Endothelial cell of umbilical vein (primary cell): ENCODE measurements at regions not wholly inside any gene's neighbourhood (a gene's known extent, or its start where the extent isn't known, plus 50 kb on each side); places are given as distances from the start of the nearest gene placed in this dataset.

Source experiments
- BruUV-seq: library from RNA; stranded (reverse); fragments of 400-500 nt; replicated peaks from 2 replicates; lab custom pipeline; 2021; lab: Mats Ljungman, UMichigan
- CTCF ChIA-PET: fragments of 300-600, 350-600 bp; sonication (Branson Sonifier 250); formaldehyde crosslinking; loops from one replicate; lab custom pipeline; 2021; ENCODE audit warnings: antibody characterized with exemption, inconsistent platforms; lab: Charles Lee
- POLR2A ChIA-PET: fragments of 300-600, 350-600 bp; sonication (Branson Sonifier 250); formaldehyde crosslinking; loops from one replicate; lab custom pipeline; 2021; ENCODE audit warnings: antibody characterized with exemption, inconsistent platforms; lab: Charles Lee
- DNase-seq: peaks from one replicate; pipeline ENCODE4 v3.0.0-alpha.2; 2011; ENCODE audit warnings: low read depth, low spot score
- FAIRE-seq: peaks from 2 replicates; lab custom pipeline; 2011; peaks lifted over from hg19 to GRCh38; lab: Jason Lieb, UNC
- H2AFZ ChIP-seq: 2 replicates; pipeline ENCODE4 v1.6.0; 2012; ENCODE audit warnings: low read depth, low read length, control low read depth, inconsistent platforms
- H3K27ac ChIP-seq: 2 replicates; pipeline ENCODE4 v1.5.1; 2011; ENCODE audit warnings: low read depth, mild to moderate bottlenecking, control low read depth, low read length, moderate library complexity; ENCODE audit not compliant: insufficient read depth
- H3K27me3 ChIP-seq, 2 experiments: 2 replicates each; pipeline versions ENCODE4 v1.6.0 to v1.6.1; 2011; ENCODE audit warnings: low read length in 2 of 2, mixed read lengths in 1 of 2; ENCODE audit not compliant: control insufficient read depth in 2 of 2, insufficient read depth in 2 of 2
- H3K36me3 ChIP-seq, 2 experiments: 2 replicates in 1 of 2; 3 replicates in 1 of 2; pipeline ENCODE4 v1.5.1; 2011; ENCODE audit warnings: low read length in 2 of 2, mild to moderate bottlenecking in 1 of 2, moderate library complexity in 1 of 2; ENCODE audit not compliant: control insufficient read depth in 2 of 2, insufficient read depth in 2 of 2; ENCODE audit errors: extremely low read depth in 1 of 2
- H3K4me1 ChIP-seq: 3 replicates; pipeline ENCODE4 v1.5.1; 2011; ENCODE audit warnings: mild to moderate bottlenecking, low read length; ENCODE audit not compliant: control insufficient read depth, insufficient read depth; ENCODE audit errors: extremely low read depth
- H3K4me2 ChIP-seq: 2 replicates; pipeline ENCODE4 v1.6.1; 2011; ENCODE audit warnings: low read length, control low read depth, mixed read lengths; ENCODE audit not compliant: insufficient read depth
- H3K4me3 ChIP-seq, 3 experiments: fragments of 200-600 bp in 1 of 3; sonication (generic), shearing (Covaris generic) in 1 of 3; replicated peaks in 1 of 3; 2 replicates each; pipeline ENCODE4 v1.5.1; 2011 to 2016; ENCODE audit warnings: control low read depth in 3 of 3, low read length in 3 of 3, mild to moderate bottlenecking in 2 of 3, inconsistent platforms in 1 of 3, low read depth in 1 of 3, moderate library complexity in 1 of 3; ENCODE audit not compliant: insufficient read depth in 1 of 3
- H3K79me2 ChIP-seq: 2 replicates; pipeline ENCODE4 v1.6.0; 2012; ENCODE audit warnings: low read length, inconsistent platforms; ENCODE audit not compliant: control insufficient read depth, insufficient read depth
- H3K9ac ChIP-seq: replicated peaks from 2 replicates; pipeline ENCODE3; 2011; ENCODE audit warnings: low read length, control low read depth; ENCODE audit not compliant: insufficient read depth; ENCODE audit errors: extremely low read depth
- H3K9me1 ChIP-seq: replicated peaks from 3 replicates; pipeline ENCODE4 v1.6.0; 2011; ENCODE audit warnings: mild to moderate bottlenecking, low read length; ENCODE audit not compliant: control insufficient read depth, insufficient read depth; ENCODE audit errors: extremely low read depth
- H3K9me3 ChIP-seq: replicated peaks from 2 replicates; pipeline ENCODE4 v1.5.1; 2012; ENCODE audit warnings: low read length, inconsistent platforms; ENCODE audit not compliant: control insufficient read depth, insufficient read depth
- H4K20me1 ChIP-seq: replicated peaks from 2 replicates; pipeline ENCODE3; 2011; ENCODE audit warnings: mild to moderate bottlenecking, low read length; ENCODE audit not compliant: control insufficient read depth, insufficient read depth; ENCODE audit errors: extremely low read depth
- EZH2 ChIP-seq: IDR thresholded peaks from 2 replicates; pipeline ENCODE4 v1.6.1; 2012; ENCODE audit warnings: borderline replicate concordance, low read depth, mild to moderate bottlenecking, moderate library complexity, low read length, inconsistent platforms; ENCODE audit not compliant: severe bottlenecking
- FOS ChIP-seq: IDR thresholded peaks from 2 replicates; pipeline ENCODE4 v1.6.1; 2011; ENCODE audit warnings: mild to moderate bottlenecking, low read length, moderate library complexity, borderline replicate concordance; ENCODE audit not compliant: insufficient read depth
- GATA2 ChIP-seq: IDR thresholded peaks from 2 replicates; pipeline ENCODE4 v1.7.0; 2011; ENCODE audit warnings: low read depth, mild to moderate bottlenecking, moderate library complexity, mixed read lengths, low read length; ENCODE audit not compliant: insufficient read length, insufficient read depth
- JUN ChIP-seq: IDR thresholded peaks from 2 replicates; pipeline ENCODE4 v1.6.1; 2011; ENCODE audit warnings: borderline replicate concordance, low read depth; ENCODE audit not compliant: insufficient read length, insufficient read depth
- MYC ChIP-seq: IDR thresholded peaks from one replicate; pipeline ENCODE4 v1.6.1; 2011; ENCODE audit warnings: mild to moderate bottlenecking, low read depth, low read length
- POLR2A ChIP-seq: IDR thresholded peaks from 2 replicates; pipeline ENCODE4 v1.6.1; 2012; ENCODE audit warnings: low read depth, mild to moderate bottlenecking, control low read depth, low read length
- POLR2AphosphoS5 ChIP-seq: IDR thresholded peaks from 2 replicates; pipeline ENCODE4 v1.6.1; 2012; ENCODE audit warnings: low read depth, mild to moderate bottlenecking, control low read depth, low read length, moderate library complexity; ENCODE audit not compliant: insufficient read depth
- dilution Hi-C: fragments of 300-500 bp; cut with MboI; formaldehyde crosslinking; loops from one replicate; pipeline ENCODE4 v1.15.0; 2019; ENCODE audit warnings: low sequenced_read_pairs; ENCODE audit not compliant: extremely low pct_ligation_motif_present
- intact Hi-C: fragments of 100-400 bp; cut with micrococcal nuclease; formaldehyde crosslinking; loops from one replicate; pipeline ENCODE4 v1.10.0; 2022
- TF ChIP-seq, protein P1 (sequence below): IDR thresholded peaks from 2 replicates; pipeline ENCODE4 v1.6.1; 2011; ENCODE audit not compliant: insufficient read depth, insufficient read length
- TF ChIP-seq, protein P2 (sequence below), 2 donors: IDR thresholded peaks; 1 replicate in 1 of 2; 2 replicates in 1 of 2; pipeline ENCODE4 v1.5.1; 2011; ENCODE audit warnings: low read length in 2 of 2, mild to moderate bottlenecking in 2 of 2, moderate library complexity in 2 of 2, control low read depth in 1 of 2, inconsistent platforms in 1 of 2, low read depth in 1 of 2; ENCODE audit not compliant: insufficient read depth in 1 of 2; ENCODE audit errors: extremely low read depth in 1 of 2

DNA sequence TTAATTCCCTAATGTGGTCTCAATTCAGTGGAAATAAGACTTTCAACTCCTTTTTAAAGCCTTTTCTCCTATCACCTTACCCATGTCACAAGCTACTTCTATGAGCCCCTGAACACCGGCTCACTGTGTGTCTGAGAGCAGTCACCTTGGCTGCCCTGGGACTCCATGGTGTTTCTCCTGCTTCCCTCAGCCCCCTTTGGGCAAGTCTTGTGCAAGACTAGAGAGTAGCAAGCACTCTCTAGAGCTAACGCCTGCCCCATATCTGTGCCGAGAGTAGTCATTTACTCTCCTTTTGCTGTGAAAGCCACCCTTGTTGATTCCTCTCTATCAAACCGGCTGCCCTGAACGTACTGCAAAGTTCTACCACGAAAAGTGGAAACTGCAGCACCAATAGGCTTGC, 77.9 kb upstream of the DAB2 start:
- H3K9ac ChIP-seq = no peak overlapping the region
- dilution Hi-C loops = no loop called here
- H3K9me1 ChIP-seq = no peaks in the 10 kb centered on the region
- H3K4me1 ChIP-seq = peaks cover 26% of the 10 kb centered on the region
- TF ChIP-seq, protein P1, sequence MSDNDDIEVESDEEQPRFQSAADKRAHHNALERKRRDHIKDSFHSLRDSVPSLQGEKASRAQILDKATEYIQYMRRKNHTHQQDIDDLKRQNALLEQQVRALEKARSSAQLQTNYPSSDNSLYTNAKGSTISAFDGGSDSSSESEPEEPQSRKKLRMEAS = no peak
- TF ChIP-seq FOS = no peak
- TF ChIP-seq POLR2A = no peak
- TF ChIP-seq JUN = no peak
- TF ChIP-seq GATA2 = no peak
- no peak for TF ChIP-seq POLR2AphosphoS5
- TF ChIP-seq, protein P2, sequence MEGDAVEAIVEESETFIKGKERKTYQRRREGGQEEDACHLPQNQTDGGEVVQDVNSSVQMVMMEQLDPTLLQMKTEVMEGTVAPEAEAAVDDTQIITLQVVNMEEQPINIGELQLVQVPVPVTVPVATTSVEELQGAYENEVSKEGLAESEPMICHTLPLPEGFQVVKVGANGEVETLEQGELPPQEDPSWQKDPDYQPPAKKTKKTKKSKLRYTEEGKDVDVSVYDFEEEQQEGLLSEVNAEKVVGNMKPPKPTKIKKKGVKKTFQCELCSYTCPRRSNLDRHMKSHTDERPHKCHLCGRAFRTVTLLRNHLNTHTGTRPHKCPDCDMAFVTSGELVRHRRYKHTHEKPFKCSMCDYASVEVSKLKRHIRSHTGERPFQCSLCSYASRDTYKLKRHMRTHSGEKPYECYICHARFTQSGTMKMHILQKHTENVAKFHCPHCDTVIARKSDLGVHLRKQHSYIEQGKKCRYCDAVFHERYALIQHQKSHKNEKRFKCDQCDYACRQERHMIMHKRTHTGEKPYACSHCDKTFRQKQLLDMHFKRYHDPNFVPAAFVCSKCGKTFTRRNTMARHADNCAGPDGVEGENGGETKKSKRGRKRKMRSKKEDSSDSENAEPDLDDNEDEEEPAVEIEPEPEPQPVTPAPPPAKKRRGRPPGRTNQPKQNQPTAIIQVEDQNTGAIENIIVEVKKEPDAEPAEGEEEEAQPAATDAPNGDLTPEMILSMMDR (IDR thresholded peaks at IDR 0.05; ENCODE audit: extremely low read depth in 1 of 2, insufficient read depth in 1 of 2, low read depth in 1 of 2, low read length in 2 of 2) = no peak
- TF ChIP-seq EZH2 = no peak
- TF ChIP-seq MYC = no peak
- no peak overlapping the region for H2AFZ ChIP-seq
- H3K4me2 ChIP-seq = no peak overlapping the region
- no peaks in the 10 kb centered on the region for H3K27me3 ChIP-seq
- BruUV-seq = no TSS peak
- no peak for FAIRE-seq
- no peaks in the 10 kb centered on the region for H3K9me3 ChIP-seq
- H4K20me1 ChIP-seq = no peaks in the 10 kb centered on the region
- H3K4me3 ChIP-seq = no peak overlapping the region
- ChIA-PET POLR2A (interaction anchor here (1.2 kb wide), 1 partner anchor 15 kb away, joined by 4 read pairs; no protein-coding TSS in a partner anchor), CTCF (interaction anchor here (1.5 to 2.5 kb wide), 7 partner anchors 10 to 78 kb away, joined by 4 to 35 read pairs (median 15); partner anchors contain the start of gene DAB2)
- H3K36me3 ChIP-seq = no peaks in the 10 kb centered on the region
- DNase-seq = no peak
- peak overlapping the region; percentile 64 for H3K27ac ChIP-seq
- intact Hi-C loops = no loop called here
- H3K79me2 ChIP-seq = no peaks in the 10 kb centered on the region
